H9 (cell line): ENCODE measurements at regions not wholly inside any gene's neighbourhood (a gene's known extent, or its start where the extent isn't known, plus 50 kb on each side); places are given as distances from the start of the nearest gene placed in this dataset.

Source experiments
- DNase-seq: peaks from one replicate; pipeline ENCODE4 v3.0.0-alpha.2; 2017
- H2AFZ ChIP-seq: one replicate; pipeline ENCODE4 v1.6.1; 2013; ENCODE audit warnings: mild to moderate bottlenecking, low read length, control low read depth, moderate library complexity
- H2AK5ac ChIP-seq: 2 replicates; pipeline ENCODE4 v1.6.1; 2013; ENCODE audit warnings: low read length, control low read depth, mixed read lengths; ENCODE audit not compliant: insufficient read length
- H2BK120ac ChIP-seq: one replicate; pipeline ENCODE4 v1.6.1; 2013; ENCODE audit warnings: low read depth, mild to moderate bottlenecking, low read length, control low read depth, inconsistent platforms; ENCODE audit not compliant: poor library complexity, severe bottlenecking
- H2BK12ac ChIP-seq: 2 replicates; pipeline ENCODE4 v1.6.1; 2013; ENCODE audit warnings: low read length, control low read depth, mixed read lengths, low read depth; ENCODE audit not compliant: insufficient read length
- H2BK15ac ChIP-seq: 2 replicates; pipeline ENCODE4 v1.6.1; 2013; ENCODE audit warnings: low read depth, low read length, control low read depth
- H2BK20ac ChIP-seq: one replicate; pipeline ENCODE4 v1.6.1; 2013; ENCODE audit warnings: low read depth, mild to moderate bottlenecking, low read length, control low read depth, inconsistent platforms; ENCODE audit not compliant: poor library complexity, severe bottlenecking
- H2BK5ac ChIP-seq: 2 replicates; pipeline ENCODE4 v1.6.1; 2013; ENCODE audit warnings: low read length, control low read depth, mixed read lengths; ENCODE audit not compliant: insufficient read length
- H3K14ac ChIP-seq: 2 replicates; pipeline ENCODE4 v1.6.1; 2013; ENCODE audit warnings: low read length, control low read depth; ENCODE audit not compliant: insufficient read depth
- H3K18ac ChIP-seq: 2 replicates; pipeline ENCODE4 v1.6.1; 2013; ENCODE audit warnings: low read depth, mild to moderate bottlenecking, mixed read lengths, low read length, control low read depth; ENCODE audit not compliant: insufficient read length
- H3K23ac ChIP-seq: 2 replicates; pipeline ENCODE4 v1.6.1; 2013; ENCODE audit warnings: low read length, control low read depth, mixed read lengths, low read depth; ENCODE audit not compliant: insufficient read length
- H3K23me2 ChIP-seq: 2 replicates; pipeline ENCODE4 v1.6.1; 2013; ENCODE audit warnings: low read depth, mild to moderate bottlenecking, mixed read lengths, low read length, control low read depth; ENCODE audit not compliant: insufficient read length, poor library complexity, severe bottlenecking
- H3K27ac ChIP-seq: 2 replicates; pipeline ENCODE4 v1.5.1; 2013; ENCODE audit warnings: low read length, control low read depth, mixed read lengths, low read depth; ENCODE audit not compliant: insufficient read length
- H3K27me3 ChIP-seq: 2 replicates; pipeline ENCODE4 v1.6.1; 2013; ENCODE audit warnings: low read length, control low read depth, inconsistent platforms; ENCODE audit not compliant: insufficient read depth
- H3K4ac ChIP-seq: 2 replicates; pipeline ENCODE4 v1.6.1; 2013; ENCODE audit warnings: low read depth, mild to moderate bottlenecking, control low read depth, inconsistent platforms, low read length, moderate library complexity
- H3K4me1 ChIP-seq: 2 replicates; pipeline ENCODE4 v1.6.1; 2013; ENCODE audit warnings: low read length, control low read depth, inconsistent platforms; ENCODE audit not compliant: insufficient read depth
- H3K4me2 ChIP-seq: 2 replicates; pipeline ENCODE4 v1.6.1; 2013; ENCODE audit warnings: low read length, control low read depth, mixed read lengths; ENCODE audit not compliant: insufficient read length, insufficient read depth
- H3K56ac ChIP-seq: 2 replicates; pipeline ENCODE4 v1.6.1; 2013; ENCODE audit warnings: low read depth, mild to moderate bottlenecking, mixed read lengths, low read length, control low read depth; ENCODE audit not compliant: insufficient read length
- H3K79me1 ChIP-seq: 2 replicates; pipeline ENCODE4 v1.6.1; 2013; ENCODE audit warnings: low read depth, mild to moderate bottlenecking, moderate library complexity, low read length, control low read depth, inconsistent platforms; ENCODE audit not compliant: insufficient read depth, poor library complexity, severe bottlenecking
- H3K79me2 ChIP-seq: 2 replicates; pipeline ENCODE4 v1.6.1; 2013; ENCODE audit warnings: low read length, control low read depth, inconsistent platforms; ENCODE audit not compliant: insufficient read depth
- H3K9ac ChIP-seq: 2 replicates; pipeline ENCODE4 v1.6.1; 2013; ENCODE audit warnings: low read length, control low read depth, mixed read lengths; ENCODE audit not compliant: insufficient read length; ENCODE audit errors: extremely low read depth
- H3K9me3 ChIP-seq: one replicate; pipeline ENCODE4 v1.6.1; 2013; ENCODE audit warnings: low read depth, low read length, inconsistent platforms; ENCODE audit not compliant: control insufficient read depth
- H3T11ph ChIP-seq: one replicate; pipeline ENCODE4 v1.6.1; 2013; ENCODE audit warnings: mild to moderate bottlenecking, low read length, control low read depth, inconsistent platforms
- H4K20me1 ChIP-seq: one replicate; pipeline ENCODE4 v1.6.1; 2013; ENCODE audit not compliant: control insufficient read depth, insufficient read length, insufficient read depth
- H4K5ac ChIP-seq: 2 replicates; pipeline ENCODE4 v1.6.1; 2013; ENCODE audit warnings: low read depth, mild to moderate bottlenecking, mixed read lengths, low read length, control low read depth; ENCODE audit not compliant: insufficient read length
- H4K8ac ChIP-seq: replicated peaks from 2 replicates; pipeline ENCODE4 v1.6.1; 2013; ENCODE audit warnings: low read length, control low read depth, mixed read lengths, low read depth; ENCODE audit not compliant: insufficient read length
- H4K91ac ChIP-seq: 2 replicates; pipeline ENCODE4 v1.6.1; 2013; ENCODE audit warnings: low read depth, mild to moderate bottlenecking, moderate library complexity, mixed read lengths, low read length, control low read depth; ENCODE audit not compliant: insufficient read length
- H3K27ac Mint-ChIP-seq, 3 experiments: 2 replicates in 2 of 3; 3 replicates in 1 of 3; pipeline ENCODE4 v1.8.0; 2020 to 2021; ENCODE audit warnings: mixed read lengths in 3 of 3, mild to moderate bottlenecking in 1 of 3, moderate library complexity in 1 of 3
- H3K27me3 Mint-ChIP-seq: 2 replicates; pipeline ENCODE4 v1.8.0; 2021; ENCODE audit warnings: low read depth, mild to moderate bottlenecking, moderate library complexity, mixed read lengths
- H3K36me3 Mint-ChIP-seq, 3 experiments: 2 replicates in 2 of 3; 3 replicates in 1 of 3; pipeline ENCODE4 v1.8.0; 2020 to 2021; ENCODE audit warnings: low read depth in 3 of 3, mixed read lengths in 3 of 3; ENCODE audit not compliant: insufficient read depth in 1 of 3
- H3K4me1 Mint-ChIP-seq, 2 experiments: 2 replicates each; pipeline ENCODE4 v1.8.0; 2020; ENCODE audit warnings: mixed read lengths in 2 of 2
- H3K4me3 Mint-ChIP-seq, 2 experiments: 2 replicates in 1 of 2; 3 replicates in 1 of 2; pipeline ENCODE4 v1.8.0; 2020 to 2021; ENCODE audit warnings: mild to moderate bottlenecking in 2 of 2, mixed read lengths in 2 of 2, moderate library complexity in 1 of 2
- H3K9me3 Mint-ChIP-seq, 2 experiments: 2 replicates in 1 of 2; 3 replicates in 1 of 2; pipeline ENCODE4 v1.8.0; 2020; ENCODE audit warnings: mild to moderate bottlenecking in 2 of 2, mixed read lengths in 2 of 2, moderate library complexity in 1 of 2
- WGBS: extraction: QIAGEN DNeasy Blood & Tissue Kit; methylation state at CpG from one replicate; pipeline ENCODE4 v1.1.7; 2013; ENCODE audit warnings: missing lambda C conversion rate, low lambda C conversion rate, mixed read lengths; ENCODE audit not compliant: insufficient read length; ENCODE audit errors: extremely low coverage; 5-methylcytosine and 5-hydroxymethylcytosine counted together
- TF ChIP-seq, protein P1 (sequence below): fragments of 200-600 bp; sonication (generic); conservative IDR thresholded peaks from 3 replicates; pipeline ENCODE4 v1.8.0; 2021; ENCODE audit warnings: antibody characterized with exemption, mild to moderate bottlenecking

DNA sequence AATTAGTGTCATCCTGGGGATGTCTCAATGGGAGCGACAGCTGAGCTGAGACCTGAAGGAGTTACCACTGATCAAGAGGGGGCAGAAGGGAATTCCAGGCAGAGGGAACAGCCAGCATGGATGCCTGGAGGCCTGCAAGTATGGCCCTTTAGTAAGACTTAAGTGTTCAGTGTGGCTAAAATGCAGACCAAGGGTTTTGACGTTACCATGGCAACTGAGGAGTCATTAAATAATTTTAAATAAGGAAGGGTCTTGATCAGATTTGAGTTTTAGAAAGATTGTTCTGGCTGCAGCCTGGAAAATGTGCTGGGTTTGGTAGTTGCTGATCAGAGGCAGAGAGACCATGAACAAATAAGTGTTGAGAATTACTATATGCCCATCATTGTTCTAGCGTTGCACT is 285.5 kb downstream of the USP46 start:
- no peaks in the 10 kb centered on the region for H3K23me2 ChIP-seq
- no peak overlapping the region for H3K23ac ChIP-seq
- no peak overlapping the region for H2BK12ac ChIP-seq
- Mint-ChIP-seq H3K9me3 (no peaks in the 10 kb centered on the region; a peak in 1 of 5 replicates), H3K4me1 (peaks cover 29 to 41% of the 10 kb centered on the region in 2 experiments), H3K4me3 (no peak overlapping the region), H3K27ac (no peak overlapping the region), H3K27me3 (no peaks in the 10 kb centered on the region; the same call in 1 of the 2 replicates), H3K36me3 (peaks cover 0 to 5% (median 0%) of the 10 kb centered on the region in 3 experiments; a peak in 2 of 7 replicates)
- no peak overlapping the region for H4K91ac ChIP-seq
- no peak overlapping the region for H4K8ac ChIP-seq
- no peak overlapping the region for H3K14ac ChIP-seq
- H3K79me1 ChIP-seq, result no peaks in the 10 kb centered on the region
- no peak for DNase-seq
- H4K5ac ChIP-seq, result no peak overlapping the region
- H3K27me3 ChIP-seq, result no peaks in the 10 kb centered on the region
- no peak overlapping the region for H2BK5ac ChIP-seq
- H3K4me1 ChIP-seq, result no peaks in the 10 kb centered on the region; the same call in 1 of the 2 replicates
- no CpG with 5 or more reads among the region's 3 CpGs for WGBS
- H3K79me2 ChIP-seq, result no peaks in the 10 kb centered on the region
- H3K56ac ChIP-seq, result no peak overlapping the region
- no peak overlapping the region for H3K9ac ChIP-seq
- H2AK5ac ChIP-seq, result no peak overlapping the region
- no peak overlapping the region for H3K18ac ChIP-seq
- no peak overlapping the region for H2BK20ac ChIP-seq
- H3K4me2 ChIP-seq, result no peak overlapping the region
- H3T11ph ChIP-seq, result no peak overlapping the region
- no peak overlapping the region for H2BK15ac ChIP-seq
- H2BK120ac ChIP-seq, result no peak overlapping the region
- TF ChIP-seq, protein P1, sequence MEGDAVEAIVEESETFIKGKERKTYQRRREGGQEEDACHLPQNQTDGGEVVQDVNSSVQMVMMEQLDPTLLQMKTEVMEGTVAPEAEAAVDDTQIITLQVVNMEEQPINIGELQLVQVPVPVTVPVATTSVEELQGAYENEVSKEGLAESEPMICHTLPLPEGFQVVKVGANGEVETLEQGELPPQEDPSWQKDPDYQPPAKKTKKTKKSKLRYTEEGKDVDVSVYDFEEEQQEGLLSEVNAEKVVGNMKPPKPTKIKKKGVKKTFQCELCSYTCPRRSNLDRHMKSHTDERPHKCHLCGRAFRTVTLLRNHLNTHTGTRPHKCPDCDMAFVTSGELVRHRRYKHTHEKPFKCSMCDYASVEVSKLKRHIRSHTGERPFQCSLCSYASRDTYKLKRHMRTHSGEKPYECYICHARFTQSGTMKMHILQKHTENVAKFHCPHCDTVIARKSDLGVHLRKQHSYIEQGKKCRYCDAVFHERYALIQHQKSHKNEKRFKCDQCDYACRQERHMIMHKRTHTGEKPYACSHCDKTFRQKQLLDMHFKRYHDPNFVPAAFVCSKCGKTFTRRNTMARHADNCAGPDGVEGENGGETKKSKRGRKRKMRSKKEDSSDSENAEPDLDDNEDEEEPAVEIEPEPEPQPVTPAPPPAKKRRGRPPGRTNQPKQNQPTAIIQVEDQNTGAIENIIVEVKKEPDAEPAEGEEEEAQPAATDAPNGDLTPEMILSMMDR, result no peak
- no peak overlapping the region for H3K27ac ChIP-seq
- no peak overlapping the region for H3K4ac ChIP-seq
- H3K9me3 ChIP-seq, result no peaks in the 10 kb centered on the region
- no peaks in the 10 kb centered on the region for H4K20me1 ChIP-seq
- H2AFZ ChIP-seq, result no peak overlapping the region
